ENCODE measurements at regions not wholly inside any gene's neighbourhood (a gene's known extent, or its start where the extent isn't known, plus 50 kb on each side); places are given as distances from the start of the nearest gene placed in this dataset.

DNA sequence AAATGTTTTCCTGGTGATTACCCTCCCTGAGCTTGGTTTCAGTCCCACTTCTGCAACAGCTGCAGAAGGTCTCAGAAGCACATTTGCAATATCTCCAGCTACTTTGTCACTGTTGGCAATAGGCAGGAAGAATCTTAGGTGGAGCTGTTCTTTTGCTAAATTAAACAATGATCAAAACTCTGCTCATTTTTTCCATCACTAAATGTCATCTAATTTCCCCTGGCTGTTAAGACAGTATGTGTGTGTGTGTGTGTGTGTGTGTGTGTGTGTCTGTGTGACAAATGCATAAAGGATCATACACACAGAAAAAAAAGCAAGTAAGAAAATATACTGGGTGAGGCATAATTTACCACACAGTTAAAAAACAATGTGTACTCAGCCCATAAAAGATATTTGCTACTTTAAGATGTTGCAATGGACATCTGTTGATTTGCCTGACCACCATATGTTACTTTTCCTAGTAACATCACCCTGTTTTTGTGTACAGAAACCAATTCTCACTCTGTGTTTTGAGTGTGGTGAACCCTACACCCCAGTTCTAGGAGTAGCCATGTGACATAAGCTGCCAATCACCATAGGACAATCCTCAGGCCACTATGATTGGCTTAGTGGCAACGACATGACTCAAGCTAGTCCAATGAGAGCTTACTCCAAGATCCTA, 572.6 kb upstream of the CLINT1 start:
- H3K27ac ChIP-seq (ENCODE audit: low read length): no peak overlapping the region
- no peak overlapping the region for H3K4me3 ChIP-seq (ENCODE audit: low read length)
- H3K9me3 ChIP-seq (ENCODE audit: control insufficient read depth, low read depth, low read length): no peaks in the 10 kb centered on the region
- H3K27me3 ChIP-seq (ENCODE audit: control insufficient read depth, insufficient read depth, low read length): no peaks in the 10 kb centered on the region
- H3K36me3 ChIP-seq (ENCODE audit: control insufficient read depth, low read depth, low read length): no peaks in the 10 kb centered on the region
- H3K4me1 ChIP-seq (ENCODE audit: control insufficient read depth, low read depth, low read length): no peaks in the 10 kb centered on the region
- H3K9ac ChIP-seq (ENCODE audit: low read length): no peak overlapping the region

DNA sequence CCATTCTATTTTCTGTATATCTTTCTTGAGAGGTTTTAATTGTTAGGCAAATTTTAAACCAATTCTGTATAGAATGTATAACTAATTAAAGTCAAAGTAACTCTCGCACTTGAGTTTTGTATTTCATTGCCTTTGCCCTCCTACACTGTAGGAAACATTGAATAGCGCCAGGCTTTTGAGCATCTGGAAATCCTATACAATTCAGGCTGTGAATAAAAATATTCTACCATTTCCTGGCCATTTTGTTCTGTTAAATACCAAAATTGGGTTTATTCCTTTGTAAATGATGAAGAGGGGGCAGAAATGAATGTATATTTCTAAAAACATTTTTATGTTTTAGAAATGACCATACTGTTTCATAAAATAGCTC, 571.8 kb upstream of the CLINT1 start:
- no peak overlapping the region for H3K27ac ChIP-seq (ENCODE audit: low read length)
- H3K9me3 ChIP-seq (ENCODE audit: control insufficient read depth, low read depth, low read length): no peaks in the 10 kb centered on the region
- no peak overlapping the region for H3K4me3 ChIP-seq (ENCODE audit: low read length)
- H3K27me3 ChIP-seq (ENCODE audit: control insufficient read depth, insufficient read depth, low read length): no peaks in the 10 kb centered on the region
- no peak overlapping the region for H3K9ac ChIP-seq (ENCODE audit: low read length)
- H3K36me3 ChIP-seq (ENCODE audit: control insufficient read depth, low read depth, low read length): no peaks in the 10 kb centered on the region
- H3K4me1 ChIP-seq (ENCODE audit: control insufficient read depth, low read depth, low read length): no peaks in the 10 kb centered on the region

GRCh38 chr5:158430166-158430797, 571.3 kb upstream of the CLINT1 start:
- Histone ChIP-seq H3K9me3 (ENCODE audit: control insufficient read depth, low read depth, low read length) (no peaks in the 10 kb centered on the region), H3K9ac (ENCODE audit: low read length) (no peak overlapping the region), H3K36me3 (ENCODE audit: control insufficient read depth, low read depth, low read length) (no peaks in the 10 kb centered on the region), H3K27me3 (ENCODE audit: control insufficient read depth, insufficient read depth, low read length) (no peaks in the 10 kb centered on the region), H3K27ac (ENCODE audit: low read length) (no peak overlapping the region), H3K4me1 (ENCODE audit: control insufficient read depth, low read depth, low read length) (no peaks in the 10 kb centered on the region), H3K4me3 (ENCODE audit: low read length) (no peak overlapping the region)

GRCh38 chr5:158429564-158429963, 570.6 kb upstream of the CLINT1 start:
- no peaks in the 10 kb centered on the region for H3K27me3 ChIP-seq (ENCODE audit: control insufficient read depth, insufficient read depth, low read length)
- no peaks in the 10 kb centered on the region for H3K36me3 ChIP-seq (ENCODE audit: control insufficient read depth, low read depth, low read length)
- no peaks in the 10 kb centered on the region for H3K9me3 ChIP-seq (ENCODE audit: control insufficient read depth, low read depth, low read length)
- H3K27ac ChIP-seq (ENCODE audit: low read length): no peak overlapping the region
- H3K4me1 ChIP-seq (ENCODE audit: control insufficient read depth, low read depth, low read length): no peaks in the 10 kb centered on the region
- H3K4me3 ChIP-seq (ENCODE audit: low read length): no peak overlapping the region
- no peak overlapping the region for H3K9ac ChIP-seq (ENCODE audit: low read length)

GRCh38 chr5:158423623-158424200, 564.8 kb upstream of the CLINT1 start:
- no peaks in the 10 kb centered on the region for H3K27me3 ChIP-seq (ENCODE audit: control insufficient read depth, insufficient read depth, low read length)
- no peaks in the 10 kb centered on the region for H3K36me3 ChIP-seq (ENCODE audit: control insufficient read depth, low read depth, low read length)
- no peaks in the 10 kb centered on the region for H3K4me1 ChIP-seq (ENCODE audit: control insufficient read depth, low read depth, low read length)
- no peak overlapping the region for H3K27ac ChIP-seq (ENCODE audit: low read length)
- H3K9ac ChIP-seq (ENCODE audit: low read length): no peak overlapping the region
- H3K9me3 ChIP-seq (ENCODE audit: control insufficient read depth, low read depth, low read length): peaks cover 2% of the 10 kb centered on the region
- no peak overlapping the region for H3K4me3 ChIP-seq (ENCODE audit: low read length)

DNA sequence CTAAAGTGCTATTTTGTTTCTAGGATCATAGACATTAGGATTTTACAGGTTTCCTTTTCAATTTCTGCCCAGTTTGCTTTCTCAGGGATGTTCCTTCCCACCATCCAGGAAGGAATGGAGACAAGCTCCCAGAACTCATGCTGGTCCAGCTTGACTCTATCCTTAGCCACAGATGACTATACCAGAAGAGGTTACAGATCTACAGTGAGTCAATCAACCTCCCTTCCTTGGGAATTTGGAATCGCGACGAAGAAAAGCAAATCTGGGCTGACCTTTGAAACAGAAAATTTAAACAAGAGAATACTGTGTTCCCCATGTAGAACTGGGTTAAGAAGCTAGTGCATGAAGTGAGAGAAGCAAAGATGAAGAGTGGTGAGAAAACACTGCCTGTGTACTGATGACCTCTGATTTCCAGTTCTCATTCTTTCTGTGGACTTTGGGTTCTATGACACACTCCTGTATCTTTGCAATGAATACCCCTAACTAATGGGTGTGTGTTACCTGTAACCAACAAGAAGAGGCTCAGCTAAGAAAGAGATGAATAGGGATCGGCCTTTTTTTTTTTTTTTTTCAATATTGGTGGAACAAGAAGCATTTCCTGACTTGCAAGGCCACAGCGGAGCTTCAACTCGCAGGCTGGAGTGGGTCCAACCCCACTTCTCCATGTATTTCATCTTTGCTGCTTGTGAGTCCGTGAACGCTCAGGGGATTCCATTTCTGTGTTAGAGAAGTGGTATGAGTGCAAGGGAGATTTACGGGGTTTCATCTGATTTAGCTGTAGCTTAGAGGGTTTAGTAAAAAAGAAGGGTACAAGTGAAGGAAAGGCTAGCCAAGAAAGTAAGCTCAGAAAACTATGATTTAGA, 563.9 kb upstream of the CLINT1 start:
- Histone ChIP-seq H3K4me1 (ENCODE audit: control insufficient read depth, low read depth, low read length) (no peaks in the 10 kb centered on the region), H3K36me3 (ENCODE audit: control insufficient read depth, low read depth, low read length) (no peaks in the 10 kb centered on the region)

DNA sequence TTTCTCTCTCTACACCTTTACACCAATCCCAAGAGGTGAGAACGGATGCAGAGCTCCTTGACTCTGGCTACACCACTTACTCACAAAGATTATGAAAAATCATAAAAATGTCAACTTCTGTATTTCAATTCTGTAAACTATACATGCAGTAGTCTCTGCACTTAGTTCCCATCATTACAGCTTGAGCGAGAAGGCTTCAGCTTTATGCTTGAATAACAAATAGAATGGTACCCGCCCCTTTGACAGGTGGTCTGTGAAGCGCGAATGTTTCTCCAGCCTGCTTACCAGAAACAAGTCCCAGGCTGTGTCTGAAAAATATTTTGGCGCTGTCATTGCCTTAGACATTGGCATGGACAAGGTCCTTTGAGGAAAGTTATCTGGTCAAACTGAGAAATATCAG, 562.4 kb upstream of the CLINT1 start:
- H3K27ac ChIP-seq (ENCODE audit: low read length): no peak overlapping the region
- no peaks in the 10 kb centered on the region for H3K4me1 ChIP-seq (ENCODE audit: control insufficient read depth, low read depth, low read length)
- H3K9ac ChIP-seq (ENCODE audit: low read length): no peak overlapping the region
- peaks cover 2% of the 10 kb centered on the region for H3K9me3 ChIP-seq (ENCODE audit: control insufficient read depth, low read depth, low read length)
- no peak overlapping the region for H3K4me3 ChIP-seq (ENCODE audit: low read length)
- no peaks in the 10 kb centered on the region for H3K27me3 ChIP-seq (ENCODE audit: control insufficient read depth, insufficient read depth, low read length)
- no peaks in the 10 kb centered on the region for H3K36me3 ChIP-seq (ENCODE audit: control insufficient read depth, low read depth, low read length)

More for the DNA sequence above, 563.9 kb upstream of the CLINT1 start:
- Histone ChIP-seq H3K27me3 (ENCODE audit: control insufficient read depth, insufficient read depth, low read length) (no peaks in the 10 kb centered on the region), H3K4me3 (ENCODE audit: low read length) (no peak overlapping the region), H3K27ac (ENCODE audit: low read length) (no peak overlapping the region), H3K9me3 (ENCODE audit: control insufficient read depth, low read depth, low read length) (peaks cover 2% of the 10 kb centered on the region), H3K9ac (ENCODE audit: low read length) (no peak overlapping the region)

GRCh38 chr5:158419186-158419585, 560.2 kb upstream of the CLINT1 start:
- Histone ChIP-seq H3K9me3 (ENCODE audit: control insufficient read depth, low read depth, low read length) (peaks cover 2% of the 10 kb centered on the region), H3K36me3 (ENCODE audit: control insufficient read depth, low read depth, low read length) (no peaks in the 10 kb centered on the region), H3K27me3 (ENCODE audit: control insufficient read depth, insufficient read depth, low read length) (no peaks in the 10 kb centered on the region), H3K27ac (ENCODE audit: low read length) (no peak overlapping the region), H3K9ac (ENCODE audit: low read length) (no peak overlapping the region), H3K4me3 (ENCODE audit: low read length) (no peak overlapping the region), H3K4me1 (ENCODE audit: control insufficient read depth, low read depth, low read length) (no peaks in the 10 kb centered on the region)

- H3K9me3 ChIP-seq (ENCODE audit: control insufficient read depth, low read depth, low read length): peaks cover 2% of the 10 kb centered on the region
- no peak overlapping the region for H3K27ac ChIP-seq (ENCODE audit: low read length)
- H3K27me3 ChIP-seq (ENCODE audit: control insufficient read depth, insufficient read depth, low read length): no peaks in the 10 kb centered on the region
- H3K36me3 ChIP-seq (ENCODE audit: control insufficient read depth, low read depth, low read length): no peaks in the 10 kb centered on the region
- no peak overlapping the region for H3K9ac ChIP-seq (ENCODE audit: low read length)
- H3K4me3 ChIP-seq (ENCODE audit: low read length): no peak overlapping the region
- H3K4me1 ChIP-seq (ENCODE audit: control insufficient read depth, low read depth, low read length): no peaks in the 10 kb centered on the region
Observed at GRCh38 chr5:158414780-158415179, 555.8 kb upstream of the CLINT1 start.

DNA sequence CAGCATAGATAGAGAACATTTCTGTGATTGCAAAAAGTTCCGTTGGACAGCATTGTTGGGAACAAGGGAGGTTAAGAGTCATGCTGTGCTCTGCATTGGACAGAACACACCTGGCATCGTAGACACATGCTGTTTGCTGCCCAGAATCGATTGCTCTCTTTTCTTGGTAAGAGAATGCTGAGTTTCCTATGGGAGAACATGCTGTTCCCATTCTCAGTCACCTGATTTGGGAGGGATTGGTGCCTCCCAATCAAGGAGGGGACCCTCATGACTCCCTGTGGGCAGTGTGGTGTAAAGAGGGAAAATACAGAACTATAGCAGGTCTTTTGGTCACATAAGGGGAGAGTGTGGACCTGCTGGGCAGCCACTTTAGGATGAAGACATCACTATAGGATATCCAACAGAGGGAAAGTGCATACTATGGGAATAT, 555.4 kb upstream of the CLINT1 start:
- H3K27me3 ChIP-seq (ENCODE audit: control insufficient read depth, insufficient read depth, low read length): no peaks in the 10 kb centered on the region
- H3K9me3 ChIP-seq (ENCODE audit: control insufficient read depth, low read depth, low read length): peaks cover 2% of the 10 kb centered on the region
- no peak overlapping the region for H3K4me3 ChIP-seq (ENCODE audit: low read length)
- no peaks in the 10 kb centered on the region for H3K36me3 ChIP-seq (ENCODE audit: control insufficient read depth, low read depth, low read length)
- H3K9ac ChIP-seq (ENCODE audit: low read length): no peak overlapping the region
- no peaks in the 10 kb centered on the region for H3K4me1 ChIP-seq (ENCODE audit: control insufficient read depth, low read depth, low read length)
- H3K27ac ChIP-seq (ENCODE audit: low read length): no peak overlapping the region

GRCh38 chr5:158413122-158413680, 554.3 kb upstream of the CLINT1 start:
- Histone ChIP-seq H3K9ac (ENCODE audit: low read length) (no peak overlapping the region), H3K4me3 (ENCODE audit: low read length) (no peak overlapping the region), H3K4me1 (ENCODE audit: control insufficient read depth, low read depth, low read length) (no peaks in the 10 kb centered on the region), H3K27ac (ENCODE audit: low read length) (no peak overlapping the region), H3K27me3 (ENCODE audit: control insufficient read depth, insufficient read depth, low read length) (no peaks in the 10 kb centered on the region), H3K36me3 (ENCODE audit: control insufficient read depth, low read depth, low read length) (no peaks in the 10 kb centered on the region), H3K9me3 (ENCODE audit: control insufficient read depth, low read depth, low read length) (no peaks in the 10 kb centered on the region)

All from iPS-18a (cell line).